ENCODE measurements at regions not wholly inside any gene's neighbourhood (a gene's known extent, or its start where the extent isn't known, plus 50 kb on each side); places are given as distances from the start of the nearest gene placed in this dataset.

DNA sequence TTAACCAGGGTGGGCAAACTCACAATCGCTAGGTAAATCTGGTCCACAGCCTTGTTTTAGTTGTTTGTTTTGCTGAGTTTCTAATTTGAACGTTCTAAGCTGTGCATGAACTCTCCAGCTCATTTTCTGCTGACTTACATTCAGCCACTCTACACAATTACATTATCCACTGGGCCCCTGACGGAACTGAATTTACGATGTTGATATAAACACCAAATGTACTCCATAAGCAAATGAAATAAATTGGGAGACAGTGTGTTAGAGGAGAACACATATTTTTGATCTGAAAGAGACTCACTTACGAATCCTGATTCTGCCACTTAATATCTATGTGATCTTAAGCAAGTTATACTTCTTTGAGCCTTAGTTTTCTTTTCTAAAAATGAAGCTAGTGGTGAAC, 393.4 kb downstream of the ZNF608 start:
- no peak for DNase-seq

DNA sequence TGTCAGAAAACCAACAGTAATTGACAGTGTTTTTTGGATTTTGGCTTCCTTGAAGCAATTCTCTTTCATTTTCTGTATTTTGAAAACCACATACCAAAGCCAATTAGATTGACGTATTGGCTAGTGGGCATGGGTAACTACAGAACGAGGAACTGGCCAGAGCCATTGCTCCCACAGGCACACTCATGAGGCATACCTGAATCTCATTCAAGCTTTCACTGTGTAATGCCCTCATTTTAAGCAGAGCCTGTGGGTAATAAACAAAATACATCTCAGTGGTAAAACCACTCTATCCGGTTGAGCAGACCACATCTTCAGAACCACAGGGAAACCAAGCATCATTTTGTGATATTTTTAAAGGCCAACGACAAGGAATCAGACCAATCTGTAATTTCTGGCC, 394.1 kb downstream of the ZNF608 start:
- DNase-seq, result no peak

DNA sequence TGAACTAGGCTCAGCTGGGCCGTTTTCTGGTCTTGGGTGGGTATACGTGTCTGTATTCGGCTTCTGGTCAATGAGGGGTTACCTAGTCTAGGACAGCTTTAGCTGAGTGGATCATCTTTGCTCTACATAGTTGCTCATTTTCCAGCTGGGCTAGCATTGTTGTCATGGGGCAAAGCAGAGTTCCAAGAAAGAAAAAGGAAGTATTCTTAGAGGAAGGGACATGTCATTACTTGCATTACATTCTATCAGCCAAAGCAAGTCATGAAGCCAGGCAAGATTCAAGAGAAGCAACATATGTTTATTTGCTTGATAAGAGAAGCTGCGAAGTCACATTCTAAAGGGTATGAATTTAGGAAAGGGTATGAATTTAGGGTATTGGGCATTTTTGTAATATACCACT, 396.5 kb downstream of the ZNF608 start:
- no peak for DNase-seq

DNA sequence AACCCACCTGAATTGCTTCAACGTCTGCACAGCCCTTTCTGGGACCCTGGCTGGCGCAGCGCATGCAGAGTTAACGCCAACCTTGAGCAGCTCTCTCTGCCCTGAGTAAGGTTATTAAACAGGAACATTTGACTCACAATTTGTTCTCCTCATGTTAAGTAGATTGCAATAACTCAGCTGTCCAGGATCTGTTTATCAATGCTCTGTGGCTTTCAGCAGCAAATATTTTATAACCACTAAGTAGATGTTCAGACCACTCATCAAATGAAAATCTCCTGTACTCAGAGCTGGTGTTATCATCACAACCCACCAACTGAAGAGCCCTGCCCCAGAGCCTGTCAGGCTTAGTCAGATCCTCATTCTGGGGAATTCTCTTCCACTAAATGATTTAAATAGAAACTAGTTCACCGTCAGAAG, 403.0 kb downstream of the ZNF608 start:
- no peak for DNase-seq

DNA sequence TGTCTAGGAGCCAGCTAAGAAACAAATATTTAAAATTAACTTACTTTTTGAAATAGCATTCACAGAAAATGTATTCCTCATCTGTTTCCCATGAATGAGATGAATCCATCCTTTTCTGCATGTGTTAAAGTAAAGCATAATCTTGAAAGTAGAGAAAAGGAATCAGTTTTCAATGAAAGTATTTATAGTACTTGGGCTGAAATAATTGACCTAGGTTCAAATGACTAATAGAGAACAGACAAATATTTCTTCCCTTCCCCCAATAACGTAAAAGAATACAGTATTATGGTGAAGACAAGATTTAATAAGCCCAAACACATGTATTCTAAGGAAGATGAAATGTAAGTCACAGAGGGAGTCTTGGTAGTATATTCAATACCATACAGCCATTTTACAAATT, 403.5 kb downstream of the ZNF608 start:
- DNase-seq, result no peak

DNA sequence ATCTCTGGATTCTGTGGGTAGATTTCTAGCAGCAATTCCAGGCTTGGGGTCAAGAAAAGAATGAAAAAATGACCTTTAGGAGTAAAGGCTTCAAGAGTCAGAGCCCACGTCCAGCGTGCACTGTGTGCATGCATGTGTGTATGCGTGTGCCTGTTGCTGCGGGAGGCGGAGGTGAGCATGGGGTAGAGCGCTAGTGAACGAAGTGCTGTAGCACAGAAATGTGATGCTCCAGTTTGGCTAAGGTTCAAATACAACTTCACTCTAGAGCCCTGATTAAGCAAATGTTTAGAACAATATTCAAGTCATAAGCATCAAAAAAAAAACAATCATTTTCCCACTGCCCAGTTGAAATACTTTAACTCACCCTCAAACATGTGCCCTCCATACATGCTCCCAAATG, 403.9 kb downstream of the ZNF608 start:
- DNase-seq, result no peak

DNA sequence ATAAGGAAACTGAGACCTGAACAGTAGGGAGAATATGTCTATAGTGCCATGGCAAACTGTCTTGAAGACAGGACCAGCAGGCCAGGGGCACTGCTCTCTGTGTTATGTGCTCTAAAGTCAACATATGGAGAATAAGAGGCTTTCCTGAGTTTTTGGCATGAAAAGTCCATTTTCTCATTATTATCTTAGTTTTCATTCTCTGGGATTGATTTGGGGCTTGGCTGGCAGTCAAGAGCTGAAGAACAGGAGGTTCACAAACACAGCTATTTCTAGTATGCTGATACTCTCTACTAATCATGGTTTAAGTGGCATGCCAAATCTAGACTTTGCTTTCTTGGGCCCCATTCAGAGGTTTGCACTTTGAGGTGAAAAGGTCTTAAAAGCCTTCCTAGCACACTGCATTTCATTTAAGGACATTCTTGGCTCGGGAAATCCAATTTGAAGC, 404.4 kb downstream of the ZNF608 start:
- no peak for DNase-seq

DNA sequence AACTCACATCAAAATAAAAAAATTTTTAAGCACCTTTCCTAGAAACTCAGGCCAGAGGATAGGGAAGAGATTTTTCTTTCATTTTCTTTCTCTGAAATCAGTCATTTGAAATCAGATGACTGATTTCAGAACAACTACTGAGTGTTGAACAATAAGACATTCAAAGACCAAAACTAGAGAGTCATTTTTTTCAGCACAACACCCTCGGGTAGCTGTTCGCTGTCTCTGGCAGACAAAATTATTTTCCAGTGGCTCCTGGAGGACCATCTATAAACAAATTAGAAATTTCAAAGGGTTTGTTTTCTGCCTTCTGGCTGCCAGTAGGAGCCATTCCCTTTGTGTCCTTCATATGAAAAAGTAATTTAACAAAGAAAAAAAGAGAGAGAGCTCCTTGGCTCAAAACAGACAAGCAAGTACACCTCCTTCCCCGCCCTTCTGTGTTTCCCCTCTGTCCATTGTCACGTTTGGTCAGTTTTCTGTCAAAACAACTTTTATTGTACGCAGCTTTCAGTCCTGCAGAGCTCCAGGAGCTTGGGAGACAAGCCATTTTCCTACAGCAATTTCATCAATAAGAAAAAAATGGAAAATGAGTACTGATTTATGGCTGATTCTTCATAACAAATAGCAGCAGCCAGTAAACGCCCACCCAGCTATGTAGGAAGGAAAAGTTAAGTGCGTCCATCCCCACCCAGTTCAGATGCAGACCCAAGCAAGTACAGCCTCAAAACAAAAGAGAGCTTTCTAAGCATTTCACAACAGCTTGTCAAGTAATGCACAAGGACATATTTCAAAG, 405.2 kb downstream of the ZNF608 start:
- DNase-seq, result peak; percentile 20 to 45

DNA sequence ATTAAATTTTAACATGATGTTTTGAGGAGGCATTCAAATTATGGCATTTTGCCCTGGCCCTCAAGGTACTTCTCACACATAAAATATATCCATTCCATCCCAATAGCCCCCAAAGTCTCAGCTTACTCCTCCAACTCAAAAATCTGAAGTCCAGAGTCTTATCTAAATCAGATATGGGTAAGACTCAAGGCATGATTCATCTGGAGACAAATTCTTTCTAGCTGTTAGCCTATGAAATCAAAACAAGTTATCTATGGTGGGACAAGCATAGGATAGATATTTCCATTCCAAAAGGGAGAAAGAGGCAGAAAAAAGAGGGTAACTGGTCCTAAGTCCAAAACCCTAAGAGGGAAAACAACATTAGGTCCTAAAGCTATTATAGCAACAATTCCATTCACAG, 408.4 kb downstream of the ZNF608 start:
- DNase-seq, result no peak

DNA sequence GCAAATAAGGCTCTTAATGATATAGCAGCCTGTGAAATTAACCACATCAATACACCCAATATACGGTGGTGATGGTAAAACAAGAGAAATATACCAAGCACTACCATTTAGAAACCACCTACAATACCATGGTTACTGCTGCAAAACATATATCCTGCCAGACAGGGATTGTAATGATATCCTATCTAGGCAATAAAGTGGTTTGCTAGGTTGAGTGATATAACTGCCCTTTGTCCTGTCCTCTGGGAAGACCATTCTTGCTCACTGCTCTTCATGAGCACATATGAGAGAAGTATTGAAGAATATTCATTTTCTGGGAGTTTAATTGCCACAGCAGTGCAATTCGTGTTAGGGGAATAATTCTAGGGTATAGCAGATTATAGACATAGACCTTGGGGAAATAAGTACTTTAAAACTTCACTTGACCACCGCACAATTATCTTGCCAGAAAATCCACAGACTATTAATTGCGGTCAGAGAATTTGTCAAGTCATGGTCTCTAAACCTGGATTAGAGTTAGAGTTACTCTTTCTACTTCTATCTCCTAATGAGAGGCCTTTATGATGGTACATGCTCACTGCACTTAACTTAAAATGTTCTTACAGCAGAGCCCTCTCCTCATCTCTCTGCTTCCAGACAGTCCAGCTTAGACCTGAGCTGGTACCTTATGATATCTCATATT, 413.0 kb downstream of the ZNF608 start:
- no peak for DNase-seq

DNA sequence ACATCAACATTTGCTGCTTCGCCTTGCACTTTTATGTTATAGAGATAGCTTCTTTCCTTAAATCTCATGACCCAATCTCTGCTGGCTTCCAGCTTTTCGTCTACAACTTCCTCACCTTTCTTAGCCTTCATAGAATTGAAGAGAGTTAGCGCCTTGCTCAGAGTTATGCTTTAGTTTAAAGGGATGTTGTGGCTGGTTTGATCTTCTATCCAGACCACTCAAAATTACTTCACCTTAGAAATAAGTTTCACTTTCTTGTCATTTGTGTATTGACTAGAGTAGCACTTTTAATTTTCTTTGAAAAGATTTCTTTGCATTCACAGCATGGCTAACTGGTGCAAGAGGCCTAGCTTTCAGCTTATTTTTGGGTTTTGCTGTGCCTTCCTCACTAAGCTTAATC, 414.2 kb downstream of the ZNF608 start:
- no peak for DNase-seq

DNA sequence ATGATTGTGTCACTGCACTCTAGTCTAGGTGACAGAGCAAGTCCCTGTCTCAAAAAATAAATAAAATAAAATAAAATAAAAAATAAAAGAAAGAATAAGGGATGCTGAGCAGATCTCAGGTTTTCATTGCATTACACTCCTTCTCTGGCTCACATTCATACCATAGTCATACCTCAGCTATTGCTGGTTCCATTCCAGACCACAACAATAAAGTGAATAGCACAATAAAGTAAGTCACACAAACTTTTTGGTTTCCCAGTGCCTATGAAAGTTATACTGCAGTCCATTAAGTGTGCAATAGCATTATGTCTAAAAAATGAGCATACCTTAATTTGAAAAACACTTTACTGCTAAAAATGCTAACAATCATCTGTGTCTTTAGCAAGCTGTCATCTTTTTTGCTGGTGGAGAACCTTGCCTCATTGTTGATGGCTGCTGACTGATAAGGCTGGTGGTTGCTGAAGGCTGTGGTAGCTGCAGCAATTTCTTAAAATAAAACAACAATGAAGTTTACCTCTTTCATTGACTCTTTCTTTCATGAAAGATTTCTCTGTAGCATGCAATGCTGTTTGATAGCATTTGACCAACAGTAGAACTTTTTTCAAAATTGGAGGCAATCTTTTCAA, 415.7 kb downstream of the ZNF608 start:
- DNase-seq, result no peak

DNA sequence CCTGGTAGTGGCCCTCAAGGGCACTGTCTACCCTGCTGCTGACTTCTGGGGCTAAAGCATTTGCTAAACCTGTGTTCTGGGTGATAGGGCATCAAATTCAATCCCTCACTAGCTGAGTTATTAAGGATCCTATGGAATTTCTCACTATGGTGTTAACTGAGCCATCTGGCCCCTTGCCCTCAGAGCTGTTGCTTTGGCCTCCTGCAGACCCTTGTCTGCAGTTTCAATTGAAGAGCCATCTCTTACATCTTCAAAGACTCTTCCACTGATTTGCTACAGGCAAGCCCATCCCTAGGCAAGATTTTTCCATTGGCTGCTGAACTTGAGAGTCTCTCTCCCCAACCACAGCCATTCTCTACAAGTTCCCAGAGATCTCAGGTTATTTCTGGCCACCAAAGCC, 418.2 kb downstream of the ZNF608 start:
- DNase-seq, result no peak

DNA sequence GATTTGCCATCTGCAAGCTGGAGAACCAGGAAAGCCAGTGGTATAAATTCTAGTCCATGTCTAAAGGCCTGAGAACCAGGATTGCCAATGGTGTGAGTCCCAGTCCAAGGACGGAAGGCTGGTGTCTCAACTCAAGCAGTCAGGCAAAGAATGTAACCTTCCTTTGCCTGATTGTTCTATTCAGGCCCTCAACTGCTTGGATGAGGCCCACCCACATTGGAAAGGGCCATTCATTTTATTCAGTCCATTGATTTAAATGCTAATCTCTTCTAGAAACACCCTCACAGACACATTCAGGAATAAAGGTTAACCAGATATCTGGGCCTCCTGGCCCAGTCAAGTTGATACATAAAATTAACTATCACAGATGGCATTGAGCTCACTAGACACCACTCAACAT, 427.8 kb downstream of the ZNF608 start:
- no peak for DNase-seq

DNA sequence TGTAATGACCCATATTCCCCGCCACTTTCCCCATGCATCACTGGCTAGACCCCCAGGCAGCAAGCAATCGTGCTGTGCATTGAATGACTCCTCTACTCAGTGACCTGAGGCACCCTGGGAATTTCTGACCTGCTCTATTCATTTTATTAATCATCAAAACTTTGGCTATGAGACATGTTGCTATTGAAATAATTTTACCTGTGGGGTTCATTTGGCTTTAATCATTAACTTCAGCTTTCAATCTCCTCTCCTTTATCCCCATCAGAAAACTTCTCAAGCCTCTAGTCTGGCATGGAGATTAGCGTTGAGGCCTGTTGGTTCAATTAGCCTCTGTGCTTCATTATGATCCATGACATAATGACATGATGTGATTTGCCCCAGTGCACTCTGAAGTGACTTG, 429.0 kb downstream of the ZNF608 start:
- no peak for DNase-seq

DNA sequence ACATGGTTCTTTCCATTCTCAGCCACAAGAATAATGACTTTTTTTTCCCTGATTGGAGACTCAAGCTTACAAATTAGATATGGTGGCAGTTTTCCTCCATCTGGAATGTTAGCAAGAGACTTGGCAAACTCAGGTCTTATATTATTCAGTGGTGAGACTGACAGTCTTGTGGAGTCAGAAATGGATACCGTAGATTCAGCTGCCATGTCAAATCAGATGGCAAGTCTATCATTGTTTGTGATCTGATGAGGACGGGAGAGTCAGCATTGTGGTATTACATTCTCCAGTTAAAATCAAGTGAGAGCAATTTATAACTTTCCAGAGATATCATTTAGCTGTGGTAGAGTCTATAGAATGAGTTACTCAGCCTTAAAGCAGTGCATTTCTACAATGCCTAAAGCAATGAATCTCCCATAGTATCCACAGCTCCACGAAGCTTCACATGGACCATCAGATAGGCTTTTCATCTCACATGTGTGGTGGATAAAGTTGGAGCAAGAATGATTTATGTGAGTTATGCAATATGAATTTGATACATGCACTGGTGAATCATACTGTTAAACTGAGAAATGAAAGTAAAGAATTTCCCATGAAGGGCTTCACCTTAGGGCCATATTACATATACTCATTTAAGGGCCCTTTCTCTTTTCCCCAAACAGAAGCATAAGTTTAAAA, 430.6 kb downstream of the ZNF608 start:
- DNase-seq, result no peak

DNA sequence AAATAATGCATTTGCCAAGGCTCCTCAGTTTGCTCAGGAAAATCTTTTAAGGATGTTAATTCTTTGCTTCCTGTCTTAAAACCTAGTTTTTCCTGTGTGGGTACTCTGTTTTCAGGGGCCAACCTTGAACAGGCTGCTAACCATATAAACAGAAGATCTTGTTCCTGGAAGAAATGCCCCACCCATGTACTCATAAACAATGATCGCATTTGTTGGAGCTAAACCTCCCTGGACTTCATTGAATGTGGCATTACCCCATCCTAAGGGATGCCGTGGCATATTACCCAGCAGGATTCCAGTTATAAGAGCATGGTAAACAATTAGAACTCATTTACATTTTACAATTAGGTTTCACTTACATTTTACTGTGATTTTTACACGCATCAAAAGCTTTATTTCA, 436.0 kb downstream of the ZNF608 start:
- no peak for DNase-seq

DNA sequence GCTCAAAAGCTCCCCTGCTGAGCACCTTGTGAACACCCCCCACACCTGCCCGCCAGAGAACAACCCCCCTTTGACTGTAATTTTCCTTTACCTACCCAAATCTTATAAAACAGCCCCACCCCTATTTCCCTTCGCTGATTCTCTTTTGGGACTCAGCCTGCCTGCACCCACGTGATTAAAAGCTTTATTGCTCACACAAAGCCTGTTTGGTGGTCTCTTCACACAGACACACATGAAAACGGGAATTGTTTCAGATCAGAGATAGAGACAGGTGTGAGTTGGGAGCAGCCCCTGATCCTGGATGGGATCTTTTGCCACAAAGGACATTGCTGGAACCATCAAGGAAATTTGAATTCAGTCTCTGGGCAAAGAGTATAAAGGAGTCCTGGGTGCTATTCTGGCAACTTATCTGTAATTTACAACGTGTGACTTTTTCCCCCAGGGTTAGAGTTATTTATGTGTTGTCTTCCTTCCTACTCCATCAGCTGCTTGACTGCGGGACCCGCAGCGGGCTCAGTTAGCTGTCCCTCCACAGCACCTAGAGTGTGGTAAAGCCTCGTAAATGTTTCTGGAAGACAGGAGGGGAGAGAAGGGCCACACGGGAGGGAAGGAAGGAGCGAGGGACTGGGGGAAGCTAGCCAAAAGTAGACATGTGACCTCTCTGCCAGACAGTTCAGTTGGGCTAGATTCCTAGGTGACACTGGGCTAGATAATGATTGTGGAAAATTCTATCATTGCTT, 437.0 kb downstream of the ZNF608 start:
- DNase-seq, result peak in 1 of 2 donors; percentile 2

DNA sequence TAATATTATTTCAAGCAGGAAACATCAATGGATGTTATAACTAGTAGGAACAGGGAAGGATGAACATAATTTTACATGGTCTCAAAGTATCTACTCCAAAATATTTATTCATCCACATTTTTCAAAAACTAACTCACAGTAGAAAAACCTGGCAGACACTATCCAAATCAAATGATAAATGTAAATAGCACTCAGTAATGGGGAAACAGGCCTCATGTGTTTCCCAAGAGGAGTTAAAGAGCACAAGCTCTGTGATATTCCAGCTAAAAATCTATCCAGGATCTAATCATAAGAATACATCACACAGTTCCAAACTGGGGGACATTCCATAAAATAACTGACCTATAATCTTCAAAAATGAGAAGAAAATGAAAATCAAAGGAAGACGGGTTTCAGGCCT, 443.1 kb downstream of the ZNF608 start:
- DNase-seq, result no peak

DNA sequence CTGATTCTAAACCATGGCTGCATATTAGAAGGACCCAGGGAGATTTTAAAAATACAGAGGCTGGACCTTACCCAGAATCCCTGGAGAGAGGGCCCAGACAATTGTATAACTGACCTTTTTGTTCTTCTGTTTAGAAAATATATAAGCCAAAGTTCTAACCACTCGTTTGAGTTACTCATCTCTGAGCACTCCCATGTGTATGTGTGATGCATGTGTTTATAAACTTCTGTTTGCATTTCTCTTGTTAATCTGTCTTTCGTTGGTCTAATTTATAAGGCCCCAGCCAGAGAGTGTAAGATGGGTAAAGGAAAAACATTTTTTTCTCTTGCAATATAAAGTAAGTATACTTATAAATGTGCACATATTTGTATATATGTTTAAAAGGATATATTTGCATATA, 443.9 kb downstream of the ZNF608 start:
- DNase-seq, result no peak

DNA sequence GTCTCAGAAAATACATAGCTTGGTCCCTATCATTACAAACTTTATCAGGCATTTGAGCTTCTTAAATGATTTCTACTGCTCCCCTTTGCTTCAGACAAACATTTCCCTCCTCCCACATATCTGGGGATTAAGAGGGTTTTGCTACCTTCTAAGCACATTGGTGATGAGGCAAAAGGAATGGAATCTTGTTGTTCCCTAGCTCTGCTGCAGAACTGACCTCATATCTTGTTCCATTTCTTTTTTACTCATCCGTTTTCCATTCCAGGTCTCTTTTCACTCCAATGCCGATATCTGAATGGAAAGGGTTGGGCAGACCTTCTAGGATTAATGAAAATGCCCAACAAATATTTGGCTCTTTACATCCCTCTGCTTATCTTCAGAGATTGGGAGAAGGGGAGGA, 444.6 kb downstream of the ZNF608 start:
- DNase-seq, result no peak

DNA sequence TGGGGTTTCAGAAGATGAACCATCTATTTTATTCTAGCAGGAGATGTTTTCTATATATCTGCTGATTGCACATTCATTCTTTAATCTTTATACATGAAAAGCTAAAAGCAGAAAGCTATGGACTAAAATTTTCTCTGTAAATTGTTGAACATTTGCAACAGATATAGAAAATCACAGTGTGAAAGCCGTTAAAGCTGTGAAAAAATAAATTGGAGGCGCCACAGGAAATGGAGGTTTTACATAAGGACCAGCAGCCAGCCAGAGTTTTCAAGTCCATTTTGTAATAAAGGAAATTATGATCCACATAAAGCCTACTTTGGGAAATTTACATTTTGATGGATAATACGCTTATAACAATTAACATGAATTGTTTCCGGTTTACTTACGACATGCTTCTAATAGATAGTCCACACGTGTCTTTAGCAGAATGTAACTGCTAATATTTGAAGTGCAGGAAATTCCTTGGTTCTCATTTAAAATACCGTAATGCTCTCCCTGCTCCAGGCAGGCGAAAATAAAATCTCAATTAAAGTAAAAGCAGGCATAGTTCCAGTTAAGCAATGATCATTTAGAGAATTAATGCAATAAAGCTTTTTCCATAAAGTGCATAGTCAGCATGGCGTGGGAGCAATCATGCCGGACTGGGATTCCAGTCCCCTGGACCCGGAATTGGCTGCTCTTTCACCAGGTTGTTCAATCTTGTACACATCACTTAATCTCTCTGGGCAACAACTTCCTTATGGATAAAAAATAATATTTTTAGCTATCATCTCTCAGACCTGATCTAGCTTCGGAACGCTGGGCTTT, 445.4 kb downstream of the ZNF608 start:
- DNase-seq, result no peak
